GM21528 (cell line): ENCODE measurements at regions not wholly inside any gene's neighbourhood (a gene's known extent, or its start where the extent isn't known, plus 50 kb on each side); places are given as distances from the start of the nearest gene placed in this dataset.

Experiments used
- ATAC-seq: cut with Tn5 transposase; IDR thresholded peaks from one replicate; pipeline ENCODE4 v1.9.1; 2021; ENCODE audit warnings: mild to moderate bottlenecking, moderate library complexity; ENCODE audit not compliant: unreplicated experiment, low FRiP score

- no peak for ATAC-seq
Observed at GRCh38 chr3:181851063-181851462, 139.3 kb downstream of the SOX2 start.

DNA sequence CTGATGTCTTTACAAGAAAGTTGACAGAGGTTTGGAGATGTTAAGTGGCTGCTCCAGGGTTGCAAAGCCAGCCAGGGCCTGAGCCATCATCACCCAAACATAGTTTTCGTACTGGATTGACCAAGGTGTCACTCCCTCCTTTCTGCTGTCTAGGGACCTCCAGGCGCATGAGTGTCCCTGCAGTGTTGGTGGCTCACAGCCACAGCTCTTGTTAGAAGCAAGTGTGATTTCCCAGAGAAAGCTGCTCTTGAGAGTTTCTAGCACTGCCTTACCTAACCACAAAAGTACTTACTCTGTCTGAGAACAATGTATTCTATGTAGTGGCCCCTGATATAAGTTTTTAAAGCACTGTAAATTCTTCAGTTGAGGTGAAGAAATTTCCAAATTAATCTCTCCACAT is 144.1 kb downstream of the SOX2 start:
- no peak for ATAC-seq

GRCh38 chr3:181859518-181859917 is 147.8 kb downstream of the SOX2 start:
- ATAC-seq = no peak

- ATAC-seq = no peak
Observed at GRCh38 chr3:181860235-181860634, 148.5 kb downstream of the SOX2 start.

- no peak for ATAC-seq
Observed at GRCh38 chr3:181862502-181862901, 150.8 kb downstream of the SOX2 start.

DNA sequence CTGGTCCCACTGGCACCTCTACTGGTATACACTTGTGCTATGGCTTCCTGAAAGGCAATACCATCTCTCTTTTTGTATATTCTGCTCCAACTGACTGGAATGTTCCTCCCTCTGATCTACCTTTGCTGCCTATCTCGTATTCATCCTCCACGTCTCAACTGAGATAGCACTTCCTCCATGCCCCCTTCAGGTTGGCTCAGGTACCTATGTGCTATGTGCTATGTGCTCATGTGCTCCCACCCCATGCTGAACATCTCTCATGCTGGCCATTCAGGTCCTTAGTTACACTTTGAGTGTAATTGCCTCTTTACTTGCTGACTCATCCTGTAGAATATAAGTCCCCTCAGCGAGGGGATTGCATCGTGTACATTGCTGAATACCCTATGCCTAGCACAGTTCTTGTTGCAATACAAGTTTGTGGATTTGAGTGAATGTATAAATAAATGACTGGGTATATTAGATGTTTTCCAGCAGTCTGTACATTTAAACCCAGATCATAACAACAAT is 156.9 kb downstream of the SOX2 start:
- ATAC-seq = no peak

DNA sequence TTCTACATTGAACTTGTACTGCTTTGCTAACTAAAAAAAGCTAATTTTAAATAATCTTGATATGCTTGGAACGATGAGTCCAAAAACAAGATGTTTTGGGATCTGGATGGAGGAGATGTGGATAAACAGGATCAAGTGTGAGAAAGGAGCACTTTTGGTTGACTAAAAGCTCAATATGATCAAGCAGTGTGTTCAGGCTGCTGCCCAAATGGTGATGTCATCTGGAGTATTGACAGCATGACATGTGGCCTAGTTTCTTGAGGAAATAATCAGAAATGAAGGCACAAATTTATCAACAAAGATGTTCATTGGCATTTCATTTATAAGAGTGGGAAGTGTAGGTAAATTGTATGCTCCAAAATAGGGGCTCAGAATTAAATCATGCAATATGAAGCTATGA is 161.2 kb downstream of the SOX2 start:
- no peak for ATAC-seq

DNA sequence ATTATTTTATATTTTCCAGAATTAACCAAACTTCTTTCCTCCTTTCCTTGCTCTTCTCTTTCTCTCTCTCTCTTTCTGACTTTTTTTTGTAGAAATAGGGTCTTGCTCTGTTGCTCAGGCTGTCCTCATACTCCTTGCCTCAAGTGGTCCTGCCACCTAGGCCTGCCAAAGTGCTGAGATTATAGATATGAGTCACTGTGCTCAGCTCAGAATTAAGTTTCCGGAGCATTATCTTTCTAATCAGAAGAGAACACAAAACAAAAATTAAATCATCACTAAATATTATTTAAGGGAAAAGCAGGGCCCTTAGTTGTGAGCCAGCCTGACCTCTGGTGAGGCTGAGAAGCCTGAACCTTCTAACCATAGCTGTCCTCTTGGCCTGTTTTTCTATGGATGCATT is 168.2 kb downstream of the SOX2 start:
- ATAC-seq = no peak

DNA sequence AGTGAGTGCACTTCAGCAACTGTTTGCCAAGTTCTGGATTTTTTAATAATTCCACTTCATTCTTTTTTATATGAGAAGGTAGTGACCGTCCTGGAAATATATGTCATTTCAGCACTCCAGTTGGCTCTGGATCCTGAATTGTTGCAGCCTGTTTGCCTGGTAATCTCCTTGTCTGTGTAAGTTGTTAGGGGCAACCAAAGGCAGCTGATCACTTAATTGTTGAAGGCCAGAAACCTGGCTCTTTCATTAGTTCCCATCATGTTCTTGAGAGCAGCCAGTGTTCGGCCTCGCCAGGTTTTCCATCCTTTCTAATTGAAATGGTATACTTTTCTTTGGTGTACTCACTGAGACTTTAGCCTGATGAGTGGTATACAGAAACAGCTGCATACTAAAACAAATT is 168.6 kb downstream of the SOX2 start:
- no peak for ATAC-seq

DNA sequence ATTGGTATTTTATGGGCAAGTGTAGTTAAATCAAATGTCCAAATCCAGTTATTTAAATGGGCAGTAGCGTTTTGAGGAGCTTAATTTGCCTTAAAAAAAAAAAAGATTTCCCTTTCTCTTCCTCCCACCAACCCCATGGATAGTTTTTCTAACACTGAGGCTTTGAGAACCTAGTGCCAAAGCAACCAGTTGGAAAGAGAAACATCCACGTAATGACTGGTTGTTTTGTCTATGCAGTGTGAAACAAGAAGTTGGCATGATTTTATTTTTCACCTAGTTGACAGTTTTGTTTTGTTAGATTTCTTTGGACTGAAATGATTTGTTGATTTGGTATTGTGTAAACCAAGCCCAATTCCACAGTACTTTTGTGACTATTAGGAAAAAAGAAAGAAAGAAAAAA is 170.0 kb downstream of the SOX2 start:
- ATAC-seq = no peak

DNA sequence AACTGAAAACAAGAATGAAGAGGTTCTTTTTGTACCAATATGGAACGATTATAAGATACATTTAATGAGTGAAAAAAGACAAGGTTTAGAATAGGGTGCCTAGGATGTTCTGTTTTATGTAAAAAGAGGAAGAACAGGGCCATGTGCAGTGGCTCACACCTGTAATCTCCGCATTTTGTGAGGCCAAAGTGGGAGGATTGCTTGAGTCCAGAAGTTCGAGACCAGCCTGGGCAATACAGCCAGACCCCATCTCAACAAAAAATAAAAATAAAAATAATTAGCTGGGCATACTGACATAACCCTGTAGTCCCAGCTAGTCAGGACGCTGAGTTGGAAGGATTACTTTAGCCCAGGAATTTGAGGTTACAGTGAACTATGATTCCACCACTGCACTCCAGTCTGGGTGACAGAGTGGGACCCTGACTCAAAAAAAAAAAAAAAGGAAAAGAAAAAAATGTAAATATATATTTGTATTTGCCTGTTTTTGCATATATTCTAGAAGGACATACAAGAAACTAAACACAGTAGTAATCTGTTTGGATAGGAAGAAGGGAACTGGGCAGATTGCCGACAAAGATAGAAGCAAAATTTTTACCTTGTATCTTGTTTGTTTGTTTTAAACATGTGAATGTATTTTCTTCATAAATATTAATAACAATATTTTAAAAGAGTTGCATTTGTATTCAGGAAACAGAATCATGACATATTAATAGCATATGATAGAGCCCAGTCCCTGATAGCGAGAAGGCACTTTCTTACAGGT is 174.3 kb downstream of the SOX2 start:
- no peak for ATAC-seq

DNA sequence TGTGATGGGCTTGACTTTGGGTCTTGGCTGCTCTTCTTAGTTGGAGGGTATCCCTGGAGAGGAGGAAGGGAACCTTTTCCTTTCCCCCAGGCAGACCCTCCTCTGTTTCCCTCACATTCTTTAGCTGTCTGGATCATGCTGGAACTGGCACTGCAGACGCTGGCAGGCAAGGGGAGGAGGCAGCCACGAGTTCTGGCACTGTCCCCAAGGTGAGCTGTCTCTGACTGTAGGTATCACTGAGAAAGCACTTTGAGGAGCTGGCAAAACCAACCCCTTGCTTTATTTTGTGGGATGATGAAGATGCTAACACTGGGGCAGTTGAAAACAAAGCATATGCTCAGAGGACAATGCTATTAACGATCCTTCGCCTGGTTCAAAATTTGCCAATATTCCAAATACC is 175.0 kb downstream of the SOX2 start:
- ATAC-seq = no peak

GRCh38 chr3:181887685-181888084 is 176.0 kb downstream of the SOX2 start:
- no peak for ATAC-seq

DNA sequence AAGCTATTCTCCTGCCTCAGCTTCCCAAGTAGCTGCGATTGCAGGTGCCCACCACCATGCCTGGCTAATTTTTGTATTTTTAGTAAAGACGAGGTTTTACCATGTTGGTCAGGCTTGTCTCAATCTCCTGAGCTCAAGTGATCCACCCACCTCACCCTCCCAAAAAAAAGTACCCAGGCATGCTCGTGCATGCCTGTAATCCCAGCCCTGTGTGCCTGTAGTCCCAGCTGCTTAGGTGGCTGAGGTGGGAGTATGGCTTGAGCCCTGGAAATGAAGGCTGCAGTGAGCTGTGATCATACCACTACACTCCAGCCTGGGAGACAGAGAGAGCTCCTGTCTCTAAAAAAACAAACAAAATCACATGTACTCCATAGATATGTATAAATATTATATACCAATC is 176.5 kb downstream of the SOX2 start:
- no peak for ATAC-seq

- no peak for ATAC-seq
Observed at GRCh38 chr3:181892848-181893247, 181.1 kb downstream of the SOX2 start.

DNA sequence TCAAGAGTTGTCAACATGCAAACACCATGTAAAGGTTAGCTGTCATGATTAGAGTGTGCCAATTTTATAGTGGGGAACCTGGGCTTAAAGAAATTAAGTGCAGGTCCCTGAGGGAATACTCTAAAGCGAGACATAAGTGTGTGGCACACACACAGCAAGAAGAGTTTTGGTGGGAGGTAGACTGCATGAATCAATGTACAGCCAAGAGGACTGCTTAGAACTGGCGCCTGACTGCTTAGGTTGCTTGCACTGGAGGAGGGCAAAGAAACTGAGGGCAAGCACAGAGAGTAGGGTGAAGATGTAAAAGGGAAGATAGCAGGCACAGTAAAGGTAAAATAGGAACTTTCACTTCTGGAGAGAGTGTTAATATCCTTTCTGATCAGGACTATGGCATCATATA is 184.9 kb downstream of the SOX2 start:
- ATAC-seq = no peak

GRCh38 chr3:181899702-181900101 is 188.0 kb downstream of the SOX2 start:
- ATAC-seq = no peak

DNA sequence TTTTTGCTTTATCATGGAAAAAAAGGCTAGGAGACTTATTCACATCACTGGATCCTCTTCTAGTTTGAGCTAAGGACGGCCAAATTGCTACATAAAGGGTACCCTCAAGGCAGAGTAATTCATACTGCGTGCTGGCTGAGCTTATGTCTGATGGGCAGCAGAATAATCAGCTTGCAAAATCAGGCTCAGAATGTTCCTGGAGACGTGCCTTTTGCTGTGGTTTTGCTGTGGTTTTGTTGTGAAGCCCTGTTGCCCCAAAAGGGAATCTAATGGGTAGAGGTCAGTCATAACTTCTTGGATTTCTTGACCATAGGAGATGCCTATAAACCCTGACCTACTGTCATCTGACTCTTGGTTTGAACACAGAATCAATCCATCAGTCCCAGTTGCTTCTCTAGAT is 189.9 kb downstream of the SOX2 start:
- no peak for ATAC-seq

DNA sequence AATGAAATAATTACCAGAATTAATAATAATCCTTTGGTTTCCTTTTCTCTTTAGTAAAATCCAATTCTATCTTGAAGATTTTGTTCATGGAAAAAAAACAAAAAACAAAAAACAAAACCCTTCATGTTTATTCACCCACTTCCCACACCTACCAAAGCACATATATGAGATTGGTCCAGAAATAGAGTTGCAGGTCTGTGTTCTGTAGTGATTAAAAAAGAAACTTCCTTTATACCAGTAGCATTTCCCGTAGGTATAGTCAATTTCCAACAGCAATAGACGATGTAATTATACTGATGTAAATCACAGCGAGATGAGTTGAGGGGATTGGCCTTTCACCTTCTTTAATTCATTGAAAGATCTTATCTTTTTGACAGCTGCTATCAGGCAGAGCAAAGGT is 194.6 kb downstream of the SOX2 start:
- ATAC-seq = peak; percentile 66

GRCh38 chr3:181909241-181909640 is 197.5 kb downstream of the SOX2 start:
- ATAC-seq = no peak

GRCh38 chr3:181912384-181912783 is 200.7 kb downstream of the SOX2 start:
- ATAC-seq = peak; percentile 60

DNA sequence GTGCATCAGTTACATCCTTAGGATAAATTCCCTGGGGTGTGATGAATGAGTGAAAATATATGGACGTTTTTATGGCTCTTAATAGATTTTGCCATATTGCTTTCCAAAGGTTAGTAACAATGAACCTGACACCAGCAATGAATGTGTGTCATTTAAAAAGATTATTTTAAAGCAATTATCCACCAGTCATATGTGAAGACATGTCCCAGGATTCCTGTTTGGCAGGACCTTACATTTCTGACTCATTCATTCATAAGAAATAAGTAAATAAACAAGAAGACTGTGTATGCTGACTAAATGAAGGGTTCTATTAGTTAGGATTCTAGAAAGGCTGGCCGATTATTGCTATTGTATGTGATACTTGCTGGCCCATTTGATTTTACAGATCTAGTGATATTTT is 201.5 kb downstream of the SOX2 start:
- no peak for ATAC-seq

DNA sequence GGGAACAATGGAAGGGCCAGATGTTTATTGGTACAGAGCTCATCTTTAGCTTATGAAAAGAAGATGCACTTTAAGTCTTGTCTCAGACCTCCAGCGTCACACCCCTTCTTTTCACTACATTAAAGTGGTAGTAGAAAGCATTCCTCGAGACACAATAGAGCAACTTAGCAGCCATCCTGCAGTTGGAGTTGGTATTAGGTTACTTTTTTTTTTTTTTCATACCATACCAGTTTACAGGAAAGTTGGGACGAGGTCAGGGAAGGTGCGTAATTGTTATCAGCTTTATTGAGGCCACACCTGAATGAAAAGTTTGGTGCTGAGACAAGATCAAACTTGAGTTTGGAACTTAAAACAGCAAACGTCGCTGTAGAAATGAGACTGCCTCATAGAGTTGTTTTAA is 203.8 kb downstream of the SOX2 start:
- no peak for ATAC-seq
